Epithelial cell of proximal tubule (primary cell): ENCODE measurements at regions not wholly inside any gene's neighbourhood (a gene's known extent, or its start where the extent isn't known, plus 50 kb on each side); places are given as distances from the start of the nearest gene placed in this dataset.

Experiments used
- DNase-seq: peaks from one replicate; pipeline ENCODE4 v3.0.0-alpha.2; 2011; ENCODE audit warnings: low read depth
- H3K4me3 ChIP-seq: 2 replicates; pipeline ENCODE4 v1.5.1; 2011; ENCODE audit warnings: low read depth, mild to moderate bottlenecking, low read length
- CTCF ChIP-seq: conservative IDR thresholded peaks from 2 replicates; pipeline ENCODE4 v1.5.1; 2012; ENCODE audit warnings: low read depth, mild to moderate bottlenecking, low read length

- no peak for DNase-seq
Measured at GRCh38 chr2:18244845-18245244, 315.6 kb downstream of the RDH14 start.

GRCh38 chr2:18243816-18244215 lies 316.6 kb downstream of the RDH14 start:
- TF ChIP-seq CTCF, result no peak
- H3K4me3 ChIP-seq, result no peak overlapping the region
- DNase-seq, result no peak

More at GRCh38 chr2:18244845-18245244, 315.6 kb downstream of the RDH14 start:
- H3K4me3 ChIP-seq, result no peak overlapping the region
- TF ChIP-seq CTCF, result no peak

- no peak for TF ChIP-seq CTCF
- H3K4me3 ChIP-seq, result no peak overlapping the region
- DNase-seq, result no peak
Measured at GRCh38 chr2:18242716-18243115, 317.7 kb downstream of the RDH14 start.

GRCh38 chr2:18238209-18238608 lies 322.2 kb downstream of the RDH14 start:
- no peak for DNase-seq
- no peak overlapping the region for H3K4me3 ChIP-seq
- TF ChIP-seq CTCF, result no peak

GRCh38 chr2:18237298-18237697 lies 323.2 kb downstream of the RDH14 start:
- H3K4me3 ChIP-seq, result no peak overlapping the region
- no peak for DNase-seq
- no peak for TF ChIP-seq CTCF

- TF ChIP-seq CTCF, result no peak
Measured at GRCh38 chr2:18232731-18233438, 327.6 kb downstream of the RDH14 start.

GRCh38 chr2:18230668-18231067 lies 329.8 kb downstream of the RDH14 start:
- TF ChIP-seq CTCF, result no peak
- DNase-seq, result no peak
- no peak overlapping the region for H3K4me3 ChIP-seq

More at GRCh38 chr2:18232731-18233438, 327.6 kb downstream of the RDH14 start:
- no peak for DNase-seq
- no peak overlapping the region for H3K4me3 ChIP-seq
